A673 (cell line): ENCODE measurements at regions not wholly inside any gene's neighbourhood (a gene's known extent, or its start where the extent isn't known, plus 50 kb on each side); places are given as distances from the start of the nearest gene placed in this dataset.

Experiments used
- CTCF ChIP-seq: fragments of 300-800, 200-600 bp; sonication (generic); conservative IDR thresholded peaks from 2 replicates; pipeline ENCODE4 v1.5.1; 2017; ENCODE audit warnings: low read depth, mild to moderate bottlenecking, antibody characterized with exemption, low read length, moderate library complexity, mixed read lengths
- EZH2 ChIP-seq: fragments of 200-600 bp; sonication (generic); IDR thresholded peaks from 2 replicates; pipeline ENCODE4 v1.6.1; 2017; ENCODE audit warnings: borderline replicate concordance, low read depth, mild to moderate bottlenecking, mixed read lengths, antibody characterized with exemption, low read length; ENCODE audit not compliant: poor library complexity, severe bottlenecking

- TF ChIP-seq CTCF (no peak), EZH2 (no peak)
Observed at GRCh38 chr4:148539387-148539786, 97.2 kb upstream of the NR3C2 start.
